H4 (cell line): ENCODE measurements at regions not wholly inside any gene's neighbourhood (a gene's known extent, or its start where the extent isn't known, plus 50 kb on each side); places are given as distances from the start of the nearest gene placed in this dataset.

Experiments used
- DNase-seq: peaks from one replicate; pipeline ENCODE4 v3.0.0-alpha.2; 2015; ENCODE audit warnings: low spot score

- DNase-seq = no peak
Observed at GRCh38 chr14:44151130-44151820, 355.8 kb downstream of the FSCB start.

GRCh38 chr14:44149597-44149996, 357.5 kb downstream of the FSCB start:
- DNase-seq = peak; percentile 62

- DNase-seq = no peak
Observed at GRCh38 chr14:44142006-44142405, 365.1 kb downstream of the FSCB start.

GRCh38 chr14:44135972-44136371, 371.1 kb downstream of the FSCB start:
- no peak for DNase-seq

DNA sequence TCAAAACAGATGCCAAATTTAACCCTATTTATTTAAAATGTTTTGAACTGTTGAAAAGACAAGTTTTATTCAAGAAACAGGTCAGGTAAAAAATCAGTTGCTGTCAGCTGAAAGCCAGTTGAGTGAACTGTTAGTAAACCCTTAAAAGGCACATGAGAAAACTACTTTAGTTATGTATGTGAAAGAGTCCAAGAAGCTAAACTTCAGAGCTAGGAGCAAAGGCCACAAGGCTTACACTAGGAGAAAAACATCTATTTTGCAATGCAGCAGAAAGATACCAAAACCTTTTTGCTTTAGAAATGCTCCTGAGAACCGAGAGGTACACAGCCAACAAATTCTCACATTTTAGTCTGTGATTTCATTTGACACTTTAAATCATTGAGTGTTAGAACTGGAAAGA, 375.2 kb downstream of the FSCB start:
- DNase-seq = no peak

DNA sequence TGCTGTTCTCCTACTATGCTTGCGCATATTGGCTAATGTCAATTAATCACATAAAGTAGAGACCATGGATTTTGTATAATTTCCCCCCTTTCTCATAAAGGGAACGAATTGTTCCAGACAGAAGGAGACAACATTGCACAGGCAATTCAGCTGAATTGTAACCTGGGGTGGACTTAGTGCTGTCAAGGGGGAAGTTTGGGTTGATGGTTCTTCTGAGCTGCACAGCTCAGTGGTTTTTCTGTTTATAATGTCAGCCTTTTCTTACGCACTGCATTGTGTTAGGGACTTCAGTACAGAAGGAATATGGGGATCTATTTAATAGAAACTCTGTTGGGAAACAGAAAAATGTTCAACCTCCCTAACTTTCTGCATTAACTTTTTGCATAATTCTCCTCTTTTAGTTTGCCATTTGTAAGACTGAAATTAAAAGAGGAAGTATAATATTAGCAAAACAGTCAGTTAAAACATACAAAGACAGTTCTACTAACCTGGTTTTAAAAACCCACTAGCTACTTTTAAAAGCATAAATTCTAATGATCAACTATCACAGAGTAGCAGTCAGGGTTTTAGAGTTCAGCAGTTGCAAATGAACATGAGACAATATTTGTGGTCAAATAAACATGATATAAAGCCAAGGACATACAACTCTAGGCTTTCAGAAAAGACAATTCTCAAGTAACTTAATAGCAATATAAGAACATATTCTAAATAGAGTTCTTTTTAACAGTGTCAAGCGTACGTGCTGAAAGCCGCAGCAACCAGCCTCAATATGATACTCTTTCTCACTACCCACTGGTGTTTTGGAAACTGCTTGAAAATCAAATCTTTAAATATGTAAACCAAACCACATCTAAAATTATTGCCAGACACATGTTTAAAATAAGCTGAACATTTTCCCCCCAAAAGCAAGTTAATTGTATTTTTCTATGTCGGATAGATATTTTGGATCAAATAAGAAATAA, 393.0 kb downstream of the FSCB start:
- DNase-seq = no peak

DNA sequence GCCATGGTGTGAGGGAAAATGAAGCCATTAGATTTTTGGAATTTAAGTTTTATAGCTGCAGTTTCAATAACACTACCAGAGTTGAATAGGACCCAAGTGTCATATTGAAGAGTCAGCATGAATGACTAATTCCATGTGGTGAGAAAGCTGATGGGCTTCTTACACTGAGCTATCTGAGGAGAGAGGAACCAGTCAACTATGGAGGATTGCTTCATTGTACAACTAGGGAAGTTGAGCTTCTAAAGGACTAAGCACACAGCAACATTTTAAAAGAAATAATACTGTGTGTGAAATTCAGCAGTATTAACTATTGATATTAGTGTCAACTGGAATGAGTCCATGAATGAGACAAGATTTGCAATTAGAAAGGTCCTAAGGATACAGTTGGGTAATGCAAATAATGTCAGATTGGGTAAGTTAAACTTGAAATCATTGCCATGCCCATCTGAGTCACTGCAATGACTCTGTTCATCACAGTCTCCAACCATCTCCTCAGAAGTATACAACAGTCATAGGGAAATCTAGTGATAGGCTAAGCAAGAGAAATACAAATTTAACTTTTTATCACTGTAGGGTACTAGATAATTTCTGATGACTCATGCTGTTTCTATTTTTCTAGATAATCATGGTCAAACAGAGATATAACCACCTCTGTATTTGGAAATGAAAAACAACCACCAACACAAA, 394.2 kb downstream of the FSCB start:
- DNase-seq = no peak

- DNase-seq = no peak
Observed at GRCh38 chr14:44109036-44109435, 398.0 kb downstream of the FSCB start.

- no peak for DNase-seq
Observed at GRCh38 chr14:44108601-44109000, 398.5 kb downstream of the FSCB start.

DNA sequence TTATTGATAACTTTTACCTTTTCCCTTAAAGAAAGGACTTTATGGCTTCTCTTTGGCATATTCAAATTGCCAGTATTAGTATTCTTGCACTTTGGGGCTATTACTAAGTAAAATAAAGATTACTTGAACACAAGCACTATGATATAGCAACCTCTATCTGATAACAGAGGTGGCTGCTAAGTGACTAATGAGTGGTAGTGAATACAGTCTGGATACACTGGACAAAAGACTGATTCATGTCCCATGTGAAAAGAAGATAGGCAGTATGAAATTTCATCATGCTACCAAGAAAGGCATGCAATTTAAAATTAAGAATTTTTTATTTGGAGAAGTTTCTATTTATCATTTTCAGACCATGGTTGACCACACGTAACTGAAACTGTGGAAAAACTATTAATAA, 399.9 kb downstream of the FSCB start:
- no peak for DNase-seq

DNA sequence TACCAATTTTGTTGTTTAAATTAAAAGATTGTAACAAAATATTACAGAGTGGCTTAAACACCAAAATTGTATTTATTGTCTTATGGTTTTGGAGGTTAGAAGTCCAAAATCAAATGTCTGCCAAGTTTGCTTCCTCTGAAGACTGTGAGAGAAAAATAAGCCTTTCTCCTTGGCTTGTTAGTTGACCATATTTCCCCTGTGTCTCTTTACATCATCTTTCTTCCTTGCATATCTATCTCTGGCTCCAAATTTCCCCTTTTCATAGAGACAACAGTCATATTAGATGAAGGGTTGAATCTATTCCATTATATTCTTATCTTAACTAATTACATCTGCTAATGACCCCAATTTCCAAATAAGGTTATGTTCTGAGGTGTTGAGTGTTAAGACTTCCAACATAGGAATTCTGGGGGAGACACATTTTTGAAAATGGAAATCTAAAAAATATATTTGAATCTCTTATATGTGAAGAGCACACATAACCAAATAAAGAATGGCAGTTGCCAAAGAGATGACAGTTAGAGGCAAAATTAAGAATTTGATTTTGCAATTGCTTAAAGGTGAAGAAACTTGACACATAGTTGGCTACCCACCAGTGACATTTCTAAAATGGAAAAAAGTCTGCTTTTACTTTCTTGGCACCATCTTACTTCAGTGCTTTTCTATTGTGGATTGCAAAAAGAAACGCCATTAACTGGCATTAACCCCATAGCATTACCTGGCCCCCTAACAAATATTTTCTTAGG, 407.2 kb downstream of the FSCB start:
- DNase-seq = no peak

GRCh38 chr14:44081146-44081545, 425.9 kb downstream of the FSCB start:
- DNase-seq = no peak

DNA sequence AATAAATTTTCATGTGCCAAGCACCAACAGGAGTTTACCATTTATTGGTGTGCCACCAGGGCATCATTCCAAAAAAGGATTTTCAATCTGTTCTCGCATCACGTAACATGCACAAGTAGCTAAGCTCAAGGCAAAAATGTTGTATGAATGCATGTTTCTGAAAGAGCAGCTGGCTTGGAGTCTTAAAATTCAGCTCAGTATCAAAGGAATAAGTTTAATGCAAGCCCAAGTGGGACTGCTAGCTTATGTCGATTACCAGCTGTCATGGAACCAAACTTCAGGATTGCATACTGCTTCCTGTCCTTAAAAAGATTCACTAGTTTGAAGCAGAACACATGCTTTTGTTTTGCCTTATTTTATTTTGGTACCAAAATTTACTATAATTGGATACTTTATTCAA, 437.0 kb downstream of the FSCB start:
- no peak for DNase-seq

DNA sequence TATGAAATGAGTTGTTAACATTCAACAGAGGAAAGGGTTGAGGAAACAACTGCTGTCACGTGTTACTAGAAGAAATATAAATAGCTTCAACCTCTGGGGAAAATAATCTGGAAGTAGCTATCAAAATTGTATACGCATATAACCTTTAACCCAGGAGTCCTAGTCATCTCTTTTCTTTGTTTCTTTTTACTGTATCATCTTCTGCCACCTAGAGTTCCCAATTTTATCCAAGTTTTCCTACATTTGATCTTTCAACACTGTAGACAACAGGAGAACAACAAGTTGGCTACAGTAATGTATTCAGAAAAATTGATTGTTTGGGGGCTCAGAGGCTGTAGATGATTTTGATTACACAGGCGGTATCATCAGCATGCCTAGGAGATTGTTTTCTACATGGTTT, 453.7 kb downstream of the FSCB start:
- no peak for DNase-seq

GRCh38 chr14:44041700-44042099, 465.4 kb downstream of the FSCB start:
- DNase-seq = no peak

DNA sequence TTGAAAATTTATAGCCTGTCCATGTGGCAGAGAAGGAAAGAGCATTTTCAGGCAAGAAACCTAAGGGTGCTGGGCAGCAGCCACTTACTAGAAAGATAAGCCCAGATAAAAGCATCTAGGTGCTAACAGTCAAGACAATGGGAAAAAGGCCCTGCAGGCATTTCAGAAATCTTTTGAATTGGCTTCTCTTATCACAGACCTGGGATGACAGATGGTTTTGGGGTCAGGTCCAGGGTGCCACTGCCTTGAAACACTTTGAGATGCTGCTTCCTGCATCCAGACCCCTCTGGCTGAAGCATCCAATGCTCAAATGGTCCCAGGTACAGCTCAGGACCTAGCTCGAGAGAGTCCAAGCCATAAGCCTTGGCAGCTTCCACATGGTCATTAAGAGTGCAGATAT, 466.5 kb downstream of the FSCB start:
- no peak for DNase-seq

DNA sequence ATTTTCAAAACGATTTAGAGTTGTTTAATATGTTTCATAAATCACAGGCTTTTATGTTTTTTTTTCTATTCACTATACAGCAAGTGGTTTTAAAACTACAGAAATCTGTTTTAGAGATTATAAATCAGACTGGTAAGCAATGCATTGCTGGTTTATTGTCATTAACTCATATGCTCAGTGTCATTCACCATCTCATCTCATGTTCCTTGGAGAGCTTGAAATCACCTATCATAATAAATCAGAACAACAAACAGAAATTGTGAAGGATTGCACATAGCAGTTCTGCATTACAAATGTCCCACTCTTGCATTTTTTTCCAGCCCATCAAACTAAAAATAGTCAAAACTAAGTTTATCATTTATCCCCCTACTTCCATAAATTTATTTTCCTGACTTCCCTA, 470.8 kb downstream of the FSCB start:
- DNase-seq = no peak

DNA sequence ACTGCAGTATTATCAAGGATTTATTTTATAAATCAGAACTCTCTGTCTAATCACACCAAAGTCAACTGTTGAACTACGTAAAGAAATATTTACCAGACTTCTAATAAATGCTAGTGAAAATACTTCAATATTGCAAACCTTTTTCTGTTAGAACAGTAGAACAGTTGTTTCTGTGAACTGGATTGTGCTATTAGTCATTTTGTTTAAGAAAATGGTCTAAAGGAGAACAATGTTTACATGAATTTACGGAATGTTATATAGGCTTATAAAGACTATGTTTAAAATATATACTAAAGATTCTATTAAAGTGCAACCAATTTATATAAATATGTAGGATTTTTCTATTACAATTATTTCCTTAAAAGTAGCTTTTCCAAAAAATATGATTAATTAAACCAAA, 471.4 kb downstream of the FSCB start:
- no peak for DNase-seq

- no peak for DNase-seq
Observed at GRCh38 chr14:44030831-44031383, 476.2 kb downstream of the FSCB start.

DNA sequence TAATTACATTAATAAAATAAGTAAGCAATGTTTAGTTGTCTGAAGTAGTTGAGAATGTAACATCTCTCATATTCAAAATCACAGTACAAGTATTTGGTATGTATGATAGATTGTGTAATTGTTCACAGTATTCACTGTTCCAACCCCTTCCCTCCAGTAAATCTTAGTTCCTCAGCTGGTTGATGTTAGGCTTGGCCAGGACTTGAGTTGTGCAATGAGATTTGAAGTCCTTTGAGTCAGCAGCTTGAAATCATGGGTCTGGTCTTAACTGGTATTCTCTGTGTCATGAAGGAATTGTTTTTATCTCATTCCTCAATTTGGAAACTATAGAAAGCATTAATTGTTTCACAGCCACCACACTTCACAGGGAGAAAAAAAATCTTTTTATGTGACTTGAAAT, 477.1 kb downstream of the FSCB start:
- no peak for DNase-seq

GRCh38 chr14:44027397-44027796, 479.7 kb downstream of the FSCB start:
- DNase-seq = no peak

GRCh38 chr14:44010595-44010994, 496.5 kb downstream of the FSCB start:
- DNase-seq = no peak
